Astrocyte (in vitro differentiated cells and primary cell): ENCODE measurements at regions not wholly inside any gene's neighbourhood (a gene's known extent, or its start where the extent isn't known, plus 50 kb on each side); places are given as distances from the start of the nearest gene placed in this dataset.

Source experiments
- CTCF ChIP-seq: IDR thresholded peaks from 2 replicates; pipeline ENCODE4 v1.5.1; 2011; ENCODE audit warnings: low read depth, mild to moderate bottlenecking, inconsistent platforms, low read length, moderate library complexity; ENCODE audit not compliant: insufficient read depth
- EZH2 ChIP-seq: IDR thresholded peaks from 2 replicates; pipeline ENCODE4 v1.6.1; 2012; ENCODE audit warnings: mild to moderate bottlenecking, low read length, inconsistent platforms; ENCODE audit not compliant: insufficient read depth

GRCh38 chr9:115466756-115467155 is 348.8 kb upstream of the TNC start:
- TF ChIP-seq CTCF, result no peak
- no peak for TF ChIP-seq EZH2
